Nephron (organoid): ENCODE measurements at regions not wholly inside any gene's neighbourhood (a gene's known extent, or its start where the extent isn't known, plus 50 kb on each side); places are given as distances from the start of the nearest gene placed in this dataset.

Experiments
- H3K27ac Mint-ChIP-seq, 3 experiments: 2 replicates each; pipeline ENCODE4 v1.8.0; 2020; ENCODE audit warnings: mixed read lengths in 3 of 3, mild to moderate bottlenecking in 2 of 3, moderate library complexity in 1 of 3
- H3K27me3 Mint-ChIP-seq: 2 replicates; pipeline ENCODE4 v1.8.0; 2021; ENCODE audit warnings: low read depth, mild to moderate bottlenecking, moderate library complexity, mixed read lengths
- H3K36me3 Mint-ChIP-seq: 2 replicates; pipeline ENCODE4 v1.8.0; 2020; ENCODE audit warnings: low read depth, mixed read lengths
- H3K4me1 Mint-ChIP-seq: 2 replicates; pipeline ENCODE4 v1.8.0; 2020; ENCODE audit warnings: mixed read lengths
- H3K4me3 Mint-ChIP-seq, 3 experiments: 2 replicates each; pipeline ENCODE4 v1.8.0; 2020; ENCODE audit warnings: mild to moderate bottlenecking in 3 of 3, mixed read lengths in 3 of 3, moderate library complexity in 2 of 3
- H3K9me3 Mint-ChIP-seq: 2 replicates; pipeline ENCODE4 v1.8.0; 2020; ENCODE audit warnings: mixed read lengths
- CTCF ChIP-seq, 3 experiments: fragments of 200-600 bp; sonication (generic); IDR thresholded peaks; one replicate each; pipeline ENCODE4 v1.5.0; 2021; ENCODE audit warnings: antibody characterized with exemption in 3 of 3; ENCODE audit not compliant: unreplicated experiment in 3 of 3

GRCh38 chr12:127620735-127621355 lies 646.1 kb upstream of the TMEM132C start:
- no peak overlapping the region for H3K4me3 Mint-ChIP-seq
- no peaks in the 10 kb centered on the region for H3K9me3 Mint-ChIP-seq
- TF ChIP-seq CTCF (IDR thresholded peaks at IDR 0.05; ENCODE audit: unreplicated experiment in 3 of 3) = no peak
- no peaks in the 10 kb centered on the region for H3K36me3 Mint-ChIP-seq
- H3K4me1 Mint-ChIP-seq = peaks cover 3% of the 10 kb centered on the region
- H3K27me3 Mint-ChIP-seq = peaks cover 10% of the 10 kb centered on the region
- H3K27ac Mint-ChIP-seq = no peak overlapping the region

GRCh38 chr12:127621366-127621765 lies 645.6 kb upstream of the TMEM132C start:
- no peak for TF ChIP-seq CTCF (IDR thresholded peaks at IDR 0.05; ENCODE audit: unreplicated experiment in 3 of 3)
- H3K27me3 Mint-ChIP-seq = peaks cover 10% of the 10 kb centered on the region
- no peaks in the 10 kb centered on the region for H3K9me3 Mint-ChIP-seq
- no peak overlapping the region for H3K27ac Mint-ChIP-seq
- no peak overlapping the region for H3K4me3 Mint-ChIP-seq
- peaks cover 3% of the 10 kb centered on the region for H3K4me1 Mint-ChIP-seq
- H3K36me3 Mint-ChIP-seq = no peaks in the 10 kb centered on the region

- TF ChIP-seq CTCF (IDR thresholded peaks at IDR 0.05; ENCODE audit: unreplicated experiment in 3 of 3) = no peak
- peaks cover 7% of the 10 kb centered on the region for H3K27me3 Mint-ChIP-seq
- no peak overlapping the region for H3K27ac Mint-ChIP-seq
- no peaks in the 10 kb centered on the region for H3K36me3 Mint-ChIP-seq
- no peak overlapping the region for H3K4me3 Mint-ChIP-seq
- no peaks in the 10 kb centered on the region for H3K9me3 Mint-ChIP-seq
- H3K4me1 Mint-ChIP-seq = peaks cover 3% of the 10 kb centered on the region
Measured at GRCh38 chr12:127623362-127623761, 643.6 kb upstream of the TMEM132C start.

GRCh38 chr12:127625176-127625771 lies 641.7 kb upstream of the TMEM132C start:
- Mint-ChIP-seq H3K27me3 (peaks cover 7% of the 10 kb centered on the region), H3K27ac (peak overlapping the region in 1 of 3 experiments; percentile 60), H3K9me3 (no peaks in the 10 kb centered on the region), H3K4me1 (peaks cover 3% of the 10 kb centered on the region), H3K4me3 (no peak overlapping the region), H3K36me3 (no peaks in the 10 kb centered on the region)
- TF ChIP-seq CTCF (IDR thresholded peaks at IDR 0.05; ENCODE audit: unreplicated experiment in 3 of 3) = no peak

GRCh38 chr12:127628645-127629044 lies 638.3 kb upstream of the TMEM132C start:
- Mint-ChIP-seq H3K36me3 (no peaks in the 10 kb centered on the region), H3K4me1 (no peaks in the 10 kb centered on the region), H3K4me3 (no peak overlapping the region), H3K27ac (no peak overlapping the region), H3K9me3 (no peaks in the 10 kb centered on the region), H3K27me3 (peaks cover 7% of the 10 kb centered on the region)
- no peak for TF ChIP-seq CTCF (IDR thresholded peaks at IDR 0.05; ENCODE audit: unreplicated experiment in 3 of 3)
